H1 (cell line): ENCODE measurements at regions not wholly inside any gene's neighbourhood (a gene's known extent, or its start where the extent isn't known, plus 50 kb on each side); places are given as distances from the start of the nearest gene placed in this dataset.

Source experiments
- CTCF ChIA-PET: fragments of 300-600 bp; sonication (Branson Sonifier 250); formaldehyde crosslinking; loops from one replicate; lab custom pipeline; 2021; ENCODE audit not compliant: partially characterized antibody; lab: Charles Lee
- POLR2A ChIA-PET: fragments of 300-600 bp; sonication (Branson Sonifier 250); formaldehyde crosslinking; loops from one replicate; lab custom pipeline; 2021; ENCODE audit warnings: inconsistent platforms; ENCODE audit not compliant: partially characterized antibody; lab: Charles Lee
- DNase-seq, 2 experiments: peaks; one replicate each; pipeline versions ENCODE4 v3.0.0 to v3.0.0-alpha.2; 2010 to 2022; ENCODE audit warnings: low spot score in 2 of 2, low read depth in 1 of 2, mixed read lengths in 1 of 2
- FAIRE-seq: peaks from 2 replicates; lab custom pipeline; 2011; peaks lifted over from hg19 to GRCh38; lab: Jason Lieb, UNC
- H2AFZ ChIP-seq: 2 replicates; pipeline ENCODE4 v1.8.1; 2012; ENCODE audit warnings: low read length, inconsistent platforms
- H2AK5ac ChIP-seq: 2 replicates; pipeline ENCODE4 v1.6.1; 2013; ENCODE audit warnings: low read depth, low read length
- H2BK120ac ChIP-seq: replicated peaks from 2 replicates; pipeline ENCODE3; 2013; ENCODE audit warnings: low read depth, low read length, inconsistent platforms
- H2BK12ac ChIP-seq: 2 replicates; pipeline ENCODE4 v1.6.1; 2013; ENCODE audit warnings: low read depth, low read length
- H2BK15ac ChIP-seq: 2 replicates; pipeline ENCODE4 v1.6.1; 2013; ENCODE audit warnings: low read length
- H2BK20ac ChIP-seq: 2 replicates; pipeline ENCODE4 v1.6.1; 2013; ENCODE audit warnings: low read length
- H2BK5ac ChIP-seq: 2 replicates; pipeline ENCODE4 v1.6.1; 2013; ENCODE audit warnings: low read depth, low read length
- H3K14ac ChIP-seq: 2 replicates; pipeline ENCODE4 v1.6.1; 2013; ENCODE audit warnings: inconsistent platforms; ENCODE audit not compliant: insufficient read length
- H3K18ac ChIP-seq: 2 replicates; pipeline ENCODE4 v1.6.1; 2013; ENCODE audit warnings: low read length; ENCODE audit errors: extremely low read depth
- H3K23ac ChIP-seq: 2 replicates; pipeline ENCODE4 v1.6.1; 2013; ENCODE audit warnings: inconsistent platforms; ENCODE audit not compliant: insufficient read length
- H3K23me2 ChIP-seq: 2 replicates; pipeline ENCODE4 v1.6.1; 2013; ENCODE audit warnings: low read depth, low read length
- H3K27ac ChIP-seq: 2 replicates; pipeline ENCODE4 v1.6.1; 2011; ENCODE audit warnings: low read depth, low read length, inconsistent platforms
- H3K27me3 ChIP-seq, 4 experiments: replicated peaks in 1 of 4; 1 replicate in 1 of 4; 2 replicates in 3 of 4; pipeline versions ENCODE4 v1.6.1 to v1.8.1; 2011 to 2013; ENCODE audit warnings: low read length in 3 of 4, mild to moderate bottlenecking in 3 of 4, inconsistent platforms in 2 of 4, mixed read lengths in 2 of 4, moderate library complexity in 1 of 4; ENCODE audit not compliant: control insufficient read depth in 3 of 4, insufficient read depth in 3 of 4; ENCODE audit errors: extremely low read depth in 1 of 4
- H3K36me3 ChIP-seq, 4 experiments: 2 replicates each; pipeline versions ENCODE4 v1.6.1 to v1.8.1; 2011 to 2013; ENCODE audit warnings: mild to moderate bottlenecking in 4 of 4, low read length in 3 of 4, moderate library complexity in 2 of 4, control low read depth in 1 of 4, inconsistent platforms in 1 of 4; ENCODE audit not compliant: insufficient read depth in 4 of 4, control insufficient read depth in 2 of 4
- H3K4ac ChIP-seq: replicated peaks from 2 replicates; pipeline ENCODE3; 2013; ENCODE audit warnings: low read length, low read depth, mixed read lengths, inconsistent platforms; ENCODE audit not compliant: insufficient read length
- H3K4me1 ChIP-seq, 4 experiments: replicated peaks in 1 of 4; 1 replicate in 1 of 4; 2 replicates in 3 of 4; pipeline versions ENCODE4 v1.6.1 to v1.8.1; 2011 to 2013; ENCODE audit warnings: low read length in 3 of 4, inconsistent platforms in 2 of 4, mixed read lengths in 1 of 4; ENCODE audit not compliant: insufficient read depth in 4 of 4, control insufficient read depth in 3 of 4
- H3K4me2 ChIP-seq, 2 experiments: 2 replicates each; pipeline versions ENCODE4 v1.6.1 to v1.8.1; 2011 to 2013; ENCODE audit warnings: low read depth in 2 of 2, low read length in 2 of 2, control low read depth in 1 of 2, inconsistent platforms in 1 of 2, mild to moderate bottlenecking in 1 of 2; ENCODE audit not compliant: insufficient read depth in 1 of 2
- H3K4me3 ChIP-seq, 4 experiments: fragments of 200-600, 300-600 bp in 1 of 4; sonication (generic), shearing (Covaris generic), sonication (Bioruptor Twin) in 1 of 4; 2 replicates each; pipeline versions ENCODE4 v1.5.1 to v1.8.1; 2011 to 2016; ENCODE audit warnings: low read length in 4 of 4, low read depth in 3 of 4, control low read depth in 2 of 4, inconsistent platforms in 2 of 4, mild to moderate bottlenecking in 2 of 4, mixed read lengths in 1 of 4, moderate library complexity in 1 of 4; ENCODE audit not compliant: insufficient read depth in 2 of 4; ENCODE audit errors: extremely low read depth in 1 of 4
- H3K56ac ChIP-seq: replicated peaks from 2 replicates; pipeline ENCODE3; 2013; ENCODE audit warnings: low read depth, mild to moderate bottlenecking, mixed read lengths, low read length, inconsistent platforms; ENCODE audit not compliant: insufficient read length
- H3K79me1 ChIP-seq: 2 replicates; pipeline ENCODE4 v1.6.1; 2013; ENCODE audit warnings: low read depth, low read length, control low read depth
- H3K79me2 ChIP-seq, 2 experiments: 2 replicates each; pipeline versions ENCODE4 v1.6.1 to v1.8.1; 2012 to 2013; ENCODE audit warnings: low read length in 2 of 2, mild to moderate bottlenecking in 2 of 2, inconsistent platforms in 1 of 2; ENCODE audit not compliant: insufficient read depth in 2 of 2, control insufficient read depth in 1 of 2
- H3K9ac ChIP-seq, 4 experiments: replicated peaks in 1 of 4; 1 replicate in 1 of 4; 2 replicates in 3 of 4; pipeline versions ENCODE4 v1.6.1 to v1.8.1; 2011 to 2013; ENCODE audit warnings: low read depth in 3 of 4, low read length in 3 of 4, control low read depth in 2 of 4, mild to moderate bottlenecking in 2 of 4, moderate library complexity in 2 of 4, inconsistent platforms in 1 of 4; ENCODE audit errors: extremely low read depth in 1 of 4
- H3K9me3 ChIP-seq, 2 experiments: 2 replicates each; pipeline versions ENCODE4 v1.6.1 to v1.8.1; 2012 to 2013; ENCODE audit warnings: mild to moderate bottlenecking in 2 of 2, moderate library complexity in 2 of 2, control low read depth in 1 of 2, inconsistent platforms in 1 of 2, low read depth in 1 of 2, low read length in 1 of 2, mixed read lengths in 1 of 2; ENCODE audit not compliant: insufficient read depth in 2 of 2
- H4K20me1 ChIP-seq, 2 experiments: replicated peaks in 1 of 2; 2 replicates each; pipeline versions ENCODE3 to v1.8.1; 2011 to 2013; ENCODE audit warnings: inconsistent platforms in 2 of 2, low read length in 2 of 2, mild to moderate bottlenecking in 1 of 2; ENCODE audit not compliant: insufficient read depth in 2 of 2, control insufficient read depth in 1 of 2
- H4K5ac ChIP-seq: 2 replicates; pipeline ENCODE4 v1.6.1; 2013; ENCODE audit warnings: low read length, low read depth, mixed read lengths, inconsistent platforms; ENCODE audit not compliant: insufficient read length
- H4K8ac ChIP-seq: 2 replicates; pipeline ENCODE4 v1.8.0; 2013; ENCODE audit warnings: mild to moderate bottlenecking, moderate library complexity, low read length, inconsistent platforms; ENCODE audit not compliant: insufficient read depth; ENCODE audit errors: extremely low read depth
- H4K91ac ChIP-seq: replicated peaks from 2 replicates; pipeline ENCODE3; 2013; ENCODE audit warnings: low read length, mixed read lengths, inconsistent platforms; ENCODE audit not compliant: insufficient read length
- EGR1 ChIP-seq: IDR thresholded peaks from 2 replicates; pipeline ENCODE4 v1.6.1; 2011; ENCODE audit warnings: low read depth, low read length, borderline replicate concordance
- JUND ChIP-seq: IDR thresholded peaks from 2 replicates; pipeline ENCODE4 v1.6.1; 2011; ENCODE audit warnings: mild to moderate bottlenecking, improper control_type of control experiment, low read length
- POU5F1 ChIP-seq: IDR thresholded peaks from 2 replicates; pipeline ENCODE4 v1.6.1; 2011; ENCODE audit warnings: low read depth, mild to moderate bottlenecking, low read length, moderate library complexity
- RFX5 ChIP-seq: IDR thresholded peaks from 2 replicates; pipeline ENCODE4 v1.6.1; 2011; ENCODE audit warnings: low read depth, low read length, improper control_type of control experiment, borderline replicate concordance
- SAP30 ChIP-seq: fragments of 300-600 bp; sonication (generic); IDR thresholded peaks from 2 replicates; pipeline ENCODE4 v1.7.1; 2012; ENCODE audit warnings: low read length, moderate library complexity, mild to moderate bottlenecking, inconsistent platforms; ENCODE audit not compliant: insufficient read depth, insufficient replicate concordance
- SIN3A ChIP-seq, 2 experiments: IDR thresholded peaks in 1 of 2; conservative IDR thresholded peaks in 1 of 2; 2 replicates each; pipeline ENCODE4 v1.6.1; 2011 to 2012; ENCODE audit warnings: low read length in 2 of 2, improper control_type of control experiment in 1 of 2, low read depth in 1 of 2, mild to moderate bottlenecking in 1 of 2
- SIX5 ChIP-seq: IDR thresholded peaks from 2 replicates; pipeline ENCODE4 v1.6.1; 2011; ENCODE audit warnings: mild to moderate bottlenecking, low read depth, low read length
- SRF ChIP-seq: IDR thresholded peaks from 2 replicates; pipeline ENCODE4 v1.6.1; 2011; ENCODE audit warnings: mild to moderate bottlenecking, low read depth, low read length, moderate library complexity
- TEAD4 ChIP-seq: IDR thresholded peaks from 2 replicates; pipeline ENCODE4 v1.6.1; 2012; ENCODE audit warnings: low read depth, low read length, inconsistent platforms, mixed read lengths
- ZNF274 ChIP-seq: IDR thresholded peaks from 2 replicates; pipeline ENCODE4 v1.7.0; 2012; ENCODE audit warnings: low read length, borderline replicate concordance; ENCODE audit errors: extremely low read depth
- WGBS, 2 experiments: shearing (Covaris generic) in 1 of 2; methylation state at CpG; one replicate each; pipeline versions ENCODE4 v1.1.6 to v1.1.7; 2013 to 2015; ENCODE audit warnings: low lambda C conversion rate in 2 of 2, mixed read lengths in 2 of 2, inconsistent platforms in 1 of 2, low coverage in 1 of 2, missing lambda C conversion rate in 1 of 2; ENCODE audit not compliant: insufficient replicate concordance in 2 of 2, insufficient coverage in 1 of 2, insufficient read length in 1 of 2; ENCODE audit errors: extremely low coverage in 1 of 2, missing lambda C conversion rate in 1 of 2; 5-methylcytosine and 5-hydroxymethylcytosine counted together

DNA sequence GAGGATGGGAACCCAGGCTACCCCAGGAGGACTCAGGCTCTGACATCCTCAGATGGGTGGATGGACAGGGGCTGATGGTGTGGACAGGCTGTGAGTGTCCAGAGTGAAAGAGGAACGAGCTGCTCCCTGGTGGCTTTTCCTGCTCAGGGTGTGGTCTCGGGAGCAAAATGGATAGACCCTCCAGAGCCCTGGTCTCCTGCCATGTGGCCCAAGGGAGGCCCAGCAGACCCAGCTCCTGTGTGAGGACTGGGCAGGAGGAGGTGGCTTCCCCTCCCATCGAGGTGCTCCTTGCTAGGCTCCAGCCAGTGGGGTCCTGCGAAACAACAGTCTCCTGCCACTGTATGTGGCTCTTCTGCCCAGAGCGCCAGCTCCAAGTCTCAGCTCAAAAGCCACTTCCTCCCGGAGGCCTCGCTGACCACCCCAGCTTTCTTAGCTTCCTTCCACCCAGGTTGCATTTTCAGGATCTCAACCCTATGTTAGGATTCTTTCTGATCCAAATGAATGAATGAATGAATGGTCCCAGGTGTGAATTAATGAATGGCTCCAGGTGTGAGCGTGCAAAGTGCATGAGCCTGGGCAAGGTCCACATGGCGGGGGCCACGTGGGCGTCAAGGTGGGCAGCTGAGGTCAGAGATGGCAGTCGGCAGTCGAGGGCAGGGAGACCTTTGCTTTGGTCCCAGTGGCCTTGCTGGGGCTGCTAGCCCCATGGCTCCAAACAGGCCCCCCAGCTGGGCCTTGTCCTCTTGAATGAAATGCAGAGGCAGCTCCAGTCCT is 120.3 kb upstream of the CIBAR2 start:
- FAIRE-seq (no peak), DNase-seq (no peak)
- Histone ChIP-seq H2BK20ac (no peak overlapping the region), H2BK15ac (no peak overlapping the region), H2BK5ac (no peak overlapping the region), H2BK120ac (no peak overlapping the region), H4K8ac (no peak overlapping the region; the same call in none of the 2 replicates), H2AK5ac (no peak overlapping the region), H3K14ac (no peak overlapping the region), H3K18ac (no peak overlapping the region), H2BK12ac (no peak overlapping the region), H3K4ac (no peak overlapping the region), H4K5ac (no peak overlapping the region), H3K9ac (no peak overlapping the region), H3K23me2 (peaks cover 14% of the 10 kb centered on the region; the same call in 1 of the 2 replicates), H3K9me3 (no peaks in the 10 kb centered on the region), H2AFZ (no peak overlapping the region), H3K23ac (no peak overlapping the region), H3K4me1 (peaks cover 4 to 26% (median 16%) of the 10 kb centered on the region in 4 experiments), H3K27me3 (no peaks in the 10 kb centered on the region; a peak in 2 of 7 replicates), H3K56ac (no peak overlapping the region), H3K36me3 (no peaks in the 10 kb centered on the region), H3K27ac (no peak overlapping the region), H3K4me2 (no peak overlapping the region), H3K4me3 (no peak overlapping the region), H4K91ac (no peak overlapping the region), H3K79me2 (peaks cover 0 to 5% of the 10 kb centered on the region in 2 experiments; a peak in 1 of 4 replicates), H3K79me1 (peaks cover 12% of the 10 kb centered on the region), H4K20me1 (peaks cover 0 to 6% of the 10 kb centered on the region in 2 experiments)
- 92% methylated on average over 13 of the region's 13 CpGs; no CpG with 5 or more reads in 1 of the 2 experiments for WGBS, 2 experiments
- POLR2A ChIA-PET, result interaction anchor here (1.0 kb wide), 1 partner anchor 10 kb away, joined by 3 read pairs; no protein-coding TSS in a partner anchor
- CTCF ChIA-PET, result interaction anchor here (0.7 to 33.8 kb wide), 7 partner anchors 9 to 384 kb away, joined by 4 to 371 read pairs (median 4); no protein-coding TSS in a partner anchor
- TF ChIP-seq SAP30 (no peak), ZNF274 (no peak), TEAD4 (no peak), SIN3A (conservative IDR thresholded peaks at IDR 0.05 in 1 of 2, IDR thresholded peaks at IDR 0.05 in 1 of 2; ENCODE audit: low read depth in 1 of 2, low read length in 2 of 2) (no peak), EGR1 (no peak), SIX5 (no peak), RFX5 (no peak), POU5F1 (no peak), JUND (no peak), SRF (no peak)
